Mesenchymal stem cell (in vitro differentiated cells and primary cell): ENCODE measurements at regions not wholly inside any gene's neighbourhood (a gene's known extent, or its start where the extent isn't known, plus 50 kb on each side); places are given as distances from the start of the nearest gene placed in this dataset.

Experiments used
- DNase-seq: peaks from one replicate; pipeline ENCODE4 v3.0.0-alpha.2; 2013
- H2AFZ ChIP-seq: one replicate; pipeline ENCODE4 v1.6.1; 2013; ENCODE audit warnings: low read depth, mild to moderate bottlenecking, control low read depth, inconsistent platforms, low read length, moderate library complexity
- H2AK5ac ChIP-seq: 2 replicates; pipeline ENCODE4 v1.6.1; 2013; ENCODE audit warnings: low read length, moderate library complexity, mild to moderate bottlenecking, inconsistent platforms; ENCODE audit not compliant: severe bottlenecking
- H2BK120ac ChIP-seq: one replicate; pipeline ENCODE4 v1.6.1; 2013; ENCODE audit warnings: low read depth, mild to moderate bottlenecking, inconsistent platforms, low read length, moderate library complexity
- H2BK12ac ChIP-seq, 2 experiments: one replicate each; pipeline ENCODE4 v1.6.1; 2013; ENCODE audit warnings: inconsistent platforms in 2 of 2, low read length in 2 of 2, mild to moderate bottlenecking in 2 of 2, moderate library complexity in 2 of 2, control low read depth in 1 of 2
- H2BK15ac ChIP-seq: one replicate; pipeline ENCODE4 v1.6.1; 2013; ENCODE audit warnings: mild to moderate bottlenecking, low read depth, inconsistent platforms; ENCODE audit not compliant: poor library complexity, severe bottlenecking
- H2BK5ac ChIP-seq: 2 replicates; pipeline ENCODE4 v1.6.1; 2013; ENCODE audit warnings: low read depth, mild to moderate bottlenecking, low read length, control low read depth, inconsistent platforms; ENCODE audit not compliant: poor library complexity, severe bottlenecking
- H3K14ac ChIP-seq, 2 experiments: one replicate each; pipeline ENCODE4 v1.6.1; 2013; ENCODE audit warnings: inconsistent platforms in 2 of 2, low read length in 2 of 2, control low read depth in 1 of 2, mild to moderate bottlenecking in 1 of 2, moderate library complexity in 1 of 2
- H3K18ac ChIP-seq, 2 experiments: one replicate each; pipeline ENCODE4 v1.6.1; 2013; ENCODE audit warnings: inconsistent platforms in 2 of 2, low read length in 2 of 2, control low read depth in 1 of 2, low read depth in 1 of 2, mild to moderate bottlenecking in 1 of 2
- H3K23ac ChIP-seq, 2 experiments: one replicate each; pipeline ENCODE4 v1.6.1; 2013; ENCODE audit warnings: inconsistent platforms in 2 of 2, low read length in 2 of 2, mild to moderate bottlenecking in 2 of 2, moderate library complexity in 2 of 2, control low read depth in 1 of 2
- H3K27ac ChIP-seq: 2 replicates; pipeline ENCODE4 v1.5.1; 2013; ENCODE audit warnings: mild to moderate bottlenecking, moderate library complexity, low read length, control low read depth, inconsistent platforms; ENCODE audit not compliant: poor library complexity, severe bottlenecking
- H3K27me3 ChIP-seq, 2 experiments: 2 replicates each; pipeline versions ENCODE4 v1.6.1 to v1.7.0; 2013; ENCODE audit warnings: low read length in 2 of 2, mild to moderate bottlenecking in 2 of 2, moderate library complexity in 2 of 2, control low read depth in 1 of 2, inconsistent platforms in 1 of 2; ENCODE audit not compliant: control insufficient read depth in 1 of 2, insufficient read depth in 1 of 2
- H3K36me3 ChIP-seq, 2 experiments: 2 replicates each; pipeline versions ENCODE4 v1.6.1 to v1.7.0; 2013; ENCODE audit warnings: low read length in 2 of 2, control low read depth in 1 of 2, inconsistent platforms in 1 of 2, low read depth in 1 of 2, mild to moderate bottlenecking in 1 of 2; ENCODE audit not compliant: insufficient read depth in 2 of 2, control insufficient read depth in 1 of 2
- H3K4ac ChIP-seq, 2 experiments: one replicate each; pipeline ENCODE4 v1.6.1; 2013; ENCODE audit warnings: inconsistent platforms in 2 of 2, low read length in 2 of 2, mild to moderate bottlenecking in 2 of 2, moderate library complexity in 2 of 2, control low read depth in 1 of 2, low read depth in 1 of 2
- H3K4me1 ChIP-seq: 2 replicates; pipeline ENCODE4 v1.6.1; 2013; ENCODE audit warnings: low read depth, low read length, control low read depth; ENCODE audit not compliant: control insufficient read depth, insufficient read depth
- H3K4me2 ChIP-seq: 2 replicates; pipeline ENCODE4 v1.6.1; 2013; ENCODE audit warnings: low read length, mild to moderate bottlenecking, inconsistent platforms; ENCODE audit not compliant: poor library complexity, severe bottlenecking
- H3K4me3 ChIP-seq, 2 experiments: 2 replicates each; pipeline versions ENCODE4 v1.5.1 to v1.7.0; 2013; ENCODE audit warnings: low read length in 2 of 2, mild to moderate bottlenecking in 2 of 2, control low read depth in 1 of 2, low read depth in 1 of 2; ENCODE audit not compliant: insufficient read depth in 1 of 2
- H3K79me1 ChIP-seq: replicated peaks from 2 replicates; pipeline ENCODE4 v1.6.1; 2013; ENCODE audit warnings: mild to moderate bottlenecking, control low read depth, low read length, inconsistent platforms; ENCODE audit not compliant: poor library complexity, severe bottlenecking
- H3K9ac ChIP-seq: 2 replicates; pipeline ENCODE4 v1.7.0; 2013; ENCODE audit warnings: mild to moderate bottlenecking, low read length, moderate library complexity
- H3K9me3 ChIP-seq: 2 replicates; pipeline ENCODE4 v1.7.0; 2013; ENCODE audit warnings: mild to moderate bottlenecking, low read length; ENCODE audit not compliant: control insufficient read depth
- H4K8ac ChIP-seq: one replicate; pipeline ENCODE4 v1.6.1; 2013; ENCODE audit warnings: inconsistent platforms, mild to moderate bottlenecking, low read length, moderate library complexity
- H4K91ac ChIP-seq: one replicate; pipeline ENCODE4 v1.6.1; 2013; ENCODE audit warnings: mild to moderate bottlenecking, low read length, inconsistent platforms
- WGBS: methylation state at CpG from one replicate; pipeline ENCODE4 v1.1.7; 2013; ENCODE audit warnings: mixed read lengths; 5-methylcytosine and 5-hydroxymethylcytosine counted together

GRCh38 chr10:3623746-3624145, 161.3 kb downstream of the KLF6 start:
- no peak overlapping the region for H2BK12ac ChIP-seq
- H2AK5ac ChIP-seq = no peak overlapping the region
- H4K91ac ChIP-seq = no peak overlapping the region
- H3K23ac ChIP-seq = no peak overlapping the region
- no peak overlapping the region for H2AFZ ChIP-seq
- H3K79me1 ChIP-seq = peaks cover 4% of the 10 kb centered on the region
- H3K9me3 ChIP-seq = peaks cover 8% of the 10 kb centered on the region
- H3K27ac ChIP-seq = peak overlapping the region; percentile 91
- 43% methylated on average over 7 of the region's 7 CpGs for WGBS
- no peak overlapping the region for H3K4me3 ChIP-seq
- H3K27me3 ChIP-seq = no peaks in the 10 kb centered on the region
- H3K18ac ChIP-seq = no peak overlapping the region
- H3K4me2 ChIP-seq = peak overlapping the region; percentile 39
- no peak overlapping the region for H3K9ac ChIP-seq
- H3K4me1 ChIP-seq = peaks cover 4% of the 10 kb centered on the region
- DNase-seq = peak; percentile 68
- no peak overlapping the region for H3K4ac ChIP-seq
- H2BK15ac ChIP-seq = no peak overlapping the region
- H3K14ac ChIP-seq = no peak overlapping the region
- H3K36me3 ChIP-seq = no peaks in the 10 kb centered on the region
- H2BK120ac ChIP-seq = no peak overlapping the region
- H2BK5ac ChIP-seq = no peak overlapping the region
- H4K8ac ChIP-seq = no peak overlapping the region

GRCh38 chr10:3622845-3623621, 162.0 kb downstream of the KLF6 start:
- H3K9me3 ChIP-seq = peaks cover 8% of the 10 kb centered on the region
- H2AK5ac ChIP-seq = no peak overlapping the region
- H2BK5ac ChIP-seq = no peak overlapping the region
- no peak overlapping the region for H3K14ac ChIP-seq
- no peak overlapping the region for H4K91ac ChIP-seq
- H3K36me3 ChIP-seq = no peaks in the 10 kb centered on the region
- peaks cover 4% of the 10 kb centered on the region for H3K4me1 ChIP-seq
- H2BK15ac ChIP-seq = no peak overlapping the region
- H3K9ac ChIP-seq = no peak overlapping the region
- peak overlapping the region; percentile 91 for H3K27ac ChIP-seq
- peaks cover 4% of the 10 kb centered on the region for H3K79me1 ChIP-seq
- H2BK120ac ChIP-seq = no peak overlapping the region
- H2BK12ac ChIP-seq = peak overlapping the region in 1 of 2 experiments; percentile 17
- 50% methylated on average over 1 of the region's 3 CpGs for WGBS
- peak; percentile 45 for DNase-seq
- H4K8ac ChIP-seq = no peak overlapping the region
- H3K4ac ChIP-seq = no peak overlapping the region
- H3K4me2 ChIP-seq = no peak overlapping the region
- no peak overlapping the region for H3K23ac ChIP-seq
- H2AFZ ChIP-seq = no peak overlapping the region
- H3K18ac ChIP-seq = no peak overlapping the region
- no peak overlapping the region for H3K4me3 ChIP-seq
- no peaks in the 10 kb centered on the region for H3K27me3 ChIP-seq

DNA sequence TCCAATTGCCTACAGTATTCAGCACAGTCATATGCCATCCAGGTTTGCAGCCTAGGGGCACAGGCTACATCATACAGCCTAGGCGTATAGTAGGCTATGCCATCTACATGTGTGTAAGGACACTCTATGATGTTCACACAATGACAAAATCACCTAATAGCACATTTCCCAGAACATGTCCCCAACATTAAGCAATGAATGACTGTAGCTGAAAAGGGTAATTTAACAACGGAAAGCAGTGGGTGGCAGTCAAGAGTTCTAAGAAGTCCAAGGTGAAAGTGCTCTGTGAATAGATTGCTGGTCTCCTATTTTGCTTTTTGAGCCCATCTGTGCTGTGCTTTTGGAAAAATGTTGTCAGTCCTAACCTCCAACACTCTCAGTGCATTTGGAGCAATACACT, 162.6 kb downstream of the KLF6 start:
- no peak for DNase-seq
- Histone ChIP-seq H3K4me1 (peaks cover 4% of the 10 kb centered on the region), H4K8ac (no peak overlapping the region), H4K91ac (no peak overlapping the region), H3K9ac (no peak overlapping the region), H2BK5ac (no peak overlapping the region), H3K9me3 (peaks cover 8% of the 10 kb centered on the region), H2BK15ac (no peak overlapping the region), H3K4ac (no peak overlapping the region), H3K27me3 (no peaks in the 10 kb centered on the region), H3K18ac (no peak overlapping the region), H3K36me3 (no peaks in the 10 kb centered on the region), H2AFZ (no peak overlapping the region), H2AK5ac (no peak overlapping the region), H3K27ac (no peak overlapping the region), H3K4me2 (no peak overlapping the region), H2BK120ac (no peak overlapping the region), H3K79me1 (peaks cover 4% of the 10 kb centered on the region), H2BK12ac (peak overlapping the region in 1 of 2 experiments; percentile 44), H3K4me3 (no peak overlapping the region), H3K14ac (no peak overlapping the region), H3K23ac (no peak overlapping the region)
- WGBS = 71% methylated on average over 1 of the region's 2 CpGs

DNA sequence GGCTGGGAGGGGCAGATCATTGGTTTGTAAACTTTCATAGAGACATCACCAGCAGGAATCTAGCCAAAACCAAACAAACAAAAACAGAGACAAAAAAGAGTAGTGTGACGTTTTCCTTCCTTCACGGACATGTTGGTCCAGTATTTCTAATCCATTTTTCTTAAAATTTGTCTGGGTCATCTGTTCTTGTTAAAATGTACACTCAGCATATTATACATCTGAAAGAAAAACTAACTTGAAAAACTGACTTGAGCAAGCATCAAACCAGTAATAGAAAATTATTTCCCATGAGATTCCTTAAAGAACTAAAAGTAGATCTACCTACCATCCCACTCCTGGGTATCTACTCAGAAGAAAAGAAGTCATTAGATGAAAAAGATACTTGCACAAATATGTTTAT, 164.2 kb downstream of the KLF6 start:
- no peak overlapping the region for H2AFZ ChIP-seq
- no CpG with 5 or more reads among the region's 2 CpGs for WGBS
- H4K8ac ChIP-seq = no peak overlapping the region
- no peak overlapping the region for H4K91ac ChIP-seq
- H2AK5ac ChIP-seq = no peak overlapping the region
- no peaks in the 10 kb centered on the region for H3K36me3 ChIP-seq
- H3K4me3 ChIP-seq = no peak overlapping the region
- H3K23ac ChIP-seq = no peak overlapping the region
- peaks cover 8% of the 10 kb centered on the region for H3K9me3 ChIP-seq
- H3K79me1 ChIP-seq = peaks cover 7% of the 10 kb centered on the region
- no peak for DNase-seq
- no peak overlapping the region for H2BK120ac ChIP-seq
- H3K18ac ChIP-seq = no peak overlapping the region
- no peak overlapping the region for H2BK5ac ChIP-seq
- H3K4me2 ChIP-seq = no peak overlapping the region
- H3K9ac ChIP-seq = no peak overlapping the region
- no peak overlapping the region for H3K27ac ChIP-seq
- H3K27me3 ChIP-seq = no peaks in the 10 kb centered on the region
- no peak overlapping the region for H3K4ac ChIP-seq
- no peak overlapping the region for H2BK15ac ChIP-seq
- H3K14ac ChIP-seq = no peak overlapping the region
- peaks cover 2% of the 10 kb centered on the region for H3K4me1 ChIP-seq
- H2BK12ac ChIP-seq = no peak overlapping the region
